Vagina (tissue), 2 donors: ENCODE measurements at regions not wholly inside any gene's neighbourhood (a gene's known extent, or its start where the extent isn't known, plus 50 kb on each side); places are given as distances from the start of the nearest gene placed in this dataset.
A peak's percentile ranks its signal among the peaks of the same experiment; 100 is the strongest.

Experiments
- DNase-seq, 2 donors: peaks; one replicate each; pipeline ENCODE4 v3.0.0-alpha.2; 2017; ENCODE audit errors: extremely low spot score in 2 of 2
- H3K27ac ChIP-seq: fragments of 200-600 bp; sonication (generic); one replicate; pipeline ENCODE4 v1.5.1; 2019
- H3K27me3 ChIP-seq: fragments of 200-600 bp; sonication (generic); one replicate; pipeline ENCODE4 v1.5.1; 2019
- H3K36me3 ChIP-seq, 2 donors: fragments of 200-600 bp; sonication (generic); one replicate each; pipeline ENCODE4 v1.5.1; 2017 to 2019
- H3K4me1 ChIP-seq: fragments of 200-600 bp; sonication (generic); one replicate; pipeline ENCODE4 v1.5.1; 2019
- H3K4me3 ChIP-seq, 2 donors: fragments of 200-600 bp; sonication (generic); 1 replicate in 1 of 2; 2 replicates in 1 of 2; pipeline ENCODE4 v1.5.1; 2016 to 2019
- H3K9me3 ChIP-seq: fragments of 200-600 bp; sonication (generic); one replicate; pipeline ENCODE4 v1.5.1; 2019
- POLR2A ChIP-seq, 2 donors: fragments of 450-650 bp; IDR thresholded peaks; one replicate each; pipeline ENCODE4 v1.6.1; 2017; ENCODE audit warnings: antibody characterized with exemption in 2 of 2, mild to moderate bottlenecking in 2 of 2, moderate library complexity in 2 of 2
- POLR2AphosphoS5 ChIP-seq, 2 donors: sonication (generic); formaldehyde crosslinking; IDR thresholded peaks; one replicate each; pipeline ENCODE4 v1.9.0; 2017; ENCODE audit warnings: antibody characterized with exemption in 2 of 2, mild to moderate bottlenecking in 2 of 2, low read depth in 1 of 2; ENCODE audit not compliant: insufficient read depth in 1 of 2
- intact Hi-C: fragments of 100-400 bp; cut with DNase I; formaldehyde crosslinking; loops from one replicate; pipeline ENCODE4 v1.15.1; 2023
- TF ChIP-seq, protein P1 (sequence below), 3 experiments: fragments of 450-650 bp in 2 of 3; fragments of 200-600 bp in 1 of 3; sonication (generic) in 1 of 3; IDR thresholded peaks; one replicate each; pipeline ENCODE4 v1.5.1; 2017 to 2019; ENCODE audit warnings: antibody characterized with exemption in 3 of 3, mild to moderate bottlenecking in 2 of 3, moderate library complexity in 2 of 3

DNA sequence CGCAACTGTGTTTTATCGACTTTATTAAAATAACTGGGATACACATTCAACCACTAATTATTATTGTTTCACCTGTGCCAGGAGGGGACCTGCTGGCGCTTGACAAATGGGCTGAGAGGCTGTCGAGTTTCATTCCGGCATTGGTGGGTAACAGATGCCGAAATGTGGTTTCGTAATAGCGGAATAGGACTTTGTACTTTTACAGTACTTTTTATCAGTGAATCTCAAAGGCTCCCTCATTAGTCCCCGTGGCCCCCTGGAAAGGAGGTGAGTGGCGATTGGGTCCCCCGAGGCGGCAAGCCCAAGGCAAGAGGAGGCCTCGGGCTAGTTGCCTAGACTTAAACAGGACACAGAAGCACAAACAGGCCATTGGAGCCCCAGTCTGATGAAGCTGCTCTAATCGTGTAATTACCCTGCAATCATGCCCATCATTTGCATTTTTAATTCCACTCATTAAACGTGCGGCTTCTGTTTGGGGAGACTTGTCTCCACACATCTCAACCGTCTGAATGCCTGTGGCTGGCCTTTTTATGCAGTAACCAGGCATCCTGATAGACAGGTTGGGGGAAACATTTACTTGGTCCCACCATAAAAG, 193.2 kb downstream of the INO80D start:
- peaks cover 6% of the 10 kb centered on the region for H3K4me1 ChIP-seq
- H3K27ac ChIP-seq: no peak overlapping the region
- DNase-seq: no peak
- no peak overlapping the region for H3K4me3 ChIP-seq
- H3K36me3 ChIP-seq: no peaks in the 10 kb centered on the region
- H3K9me3 ChIP-seq: no peaks in the 10 kb centered on the region
- H3K27me3 ChIP-seq: no peaks in the 10 kb centered on the region
- TF ChIP-seq POLR2A (IDR thresholded peaks at IDR 0.05): no peak
- TF ChIP-seq, protein P1, sequence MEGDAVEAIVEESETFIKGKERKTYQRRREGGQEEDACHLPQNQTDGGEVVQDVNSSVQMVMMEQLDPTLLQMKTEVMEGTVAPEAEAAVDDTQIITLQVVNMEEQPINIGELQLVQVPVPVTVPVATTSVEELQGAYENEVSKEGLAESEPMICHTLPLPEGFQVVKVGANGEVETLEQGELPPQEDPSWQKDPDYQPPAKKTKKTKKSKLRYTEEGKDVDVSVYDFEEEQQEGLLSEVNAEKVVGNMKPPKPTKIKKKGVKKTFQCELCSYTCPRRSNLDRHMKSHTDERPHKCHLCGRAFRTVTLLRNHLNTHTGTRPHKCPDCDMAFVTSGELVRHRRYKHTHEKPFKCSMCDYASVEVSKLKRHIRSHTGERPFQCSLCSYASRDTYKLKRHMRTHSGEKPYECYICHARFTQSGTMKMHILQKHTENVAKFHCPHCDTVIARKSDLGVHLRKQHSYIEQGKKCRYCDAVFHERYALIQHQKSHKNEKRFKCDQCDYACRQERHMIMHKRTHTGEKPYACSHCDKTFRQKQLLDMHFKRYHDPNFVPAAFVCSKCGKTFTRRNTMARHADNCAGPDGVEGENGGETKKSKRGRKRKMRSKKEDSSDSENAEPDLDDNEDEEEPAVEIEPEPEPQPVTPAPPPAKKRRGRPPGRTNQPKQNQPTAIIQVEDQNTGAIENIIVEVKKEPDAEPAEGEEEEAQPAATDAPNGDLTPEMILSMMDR (IDR thresholded peaks at IDR 0.05): no peak
- TF ChIP-seq POLR2AphosphoS5 (IDR thresholded peaks at IDR 0.05; ENCODE audit: insufficient read depth in 1 of 2, low read depth in 1 of 2): no peak
- intact Hi-C loops: no loop called here

DNA sequence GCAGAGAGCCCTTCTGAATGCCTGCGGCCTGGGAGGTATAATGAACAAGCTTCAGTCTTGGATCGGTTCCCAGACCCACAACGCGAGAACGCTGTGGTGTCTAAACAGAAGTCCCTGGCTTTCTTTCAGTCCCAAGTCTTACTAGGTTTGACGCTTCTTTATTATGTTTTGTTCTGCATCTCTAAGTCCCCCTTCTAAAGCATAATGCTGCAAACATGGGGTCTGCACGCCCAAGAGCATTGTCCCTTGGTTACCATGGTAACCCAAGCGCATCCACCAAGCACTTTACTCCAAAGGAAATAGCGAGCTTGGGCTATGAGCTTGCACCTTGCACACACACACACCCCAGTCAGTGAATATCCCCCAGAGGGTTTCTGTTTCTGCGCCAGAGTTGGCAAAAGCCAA, 193.7 kb downstream of the INO80D start:
- Histone ChIP-seq H3K4me1 (peaks cover 6% of the 10 kb centered on the region), H3K27ac (no peak overlapping the region), H3K36me3 (no peaks in the 10 kb centered on the region), H3K9me3 (no peaks in the 10 kb centered on the region), H3K27me3 (no peaks in the 10 kb centered on the region), H3K4me3 (no peak overlapping the region)
- TF ChIP-seq POLR2A (IDR thresholded peaks at IDR 0.05): no peak
- no peak for TF ChIP-seq POLR2AphosphoS5 (IDR thresholded peaks at IDR 0.05; ENCODE audit: insufficient read depth in 1 of 2, low read depth in 1 of 2)
- TF ChIP-seq, protein P1 (IDR thresholded peaks at IDR 0.05): no peak
- DNase-seq: no peak
- intact Hi-C loops: no loop called here

DNA sequence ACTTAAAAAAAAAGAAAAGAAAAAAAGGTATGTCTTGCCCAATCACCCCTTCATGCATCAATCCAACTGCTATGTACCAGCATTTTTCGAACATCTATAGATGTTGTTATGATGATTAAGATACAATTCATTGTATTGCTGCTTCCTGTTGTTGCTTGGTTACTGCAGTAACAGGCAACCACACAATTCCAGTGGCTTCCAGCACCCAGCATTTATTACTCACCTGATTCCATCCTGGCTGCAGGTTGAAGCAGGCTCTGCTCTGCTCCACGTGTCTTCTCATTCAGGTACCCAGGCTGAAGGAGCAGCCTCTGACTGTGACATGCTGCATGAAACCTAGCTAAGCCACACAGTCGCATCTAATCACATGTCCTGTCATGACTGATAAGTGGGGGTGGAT, 196.9 kb downstream of the INO80D start:
- intact Hi-C loops: no loop called here
- TF ChIP-seq POLR2A (IDR thresholded peaks at IDR 0.05) (no peak), POLR2AphosphoS5 (IDR thresholded peaks at IDR 0.05; ENCODE audit: insufficient read depth in 1 of 2, low read depth in 1 of 2) (no peak)
- TF ChIP-seq, protein P1 (IDR thresholded peaks at IDR 0.05): no peak
- no peaks in the 10 kb centered on the region for H3K9me3 ChIP-seq
- peaks cover 6% of the 10 kb centered on the region for H3K4me1 ChIP-seq
- no peaks in the 10 kb centered on the region for H3K36me3 ChIP-seq
- no peaks in the 10 kb centered on the region for H3K27me3 ChIP-seq
- no peak overlapping the region for H3K27ac ChIP-seq
- DNase-seq: no peak
- no peak overlapping the region for H3K4me3 ChIP-seq

DNA sequence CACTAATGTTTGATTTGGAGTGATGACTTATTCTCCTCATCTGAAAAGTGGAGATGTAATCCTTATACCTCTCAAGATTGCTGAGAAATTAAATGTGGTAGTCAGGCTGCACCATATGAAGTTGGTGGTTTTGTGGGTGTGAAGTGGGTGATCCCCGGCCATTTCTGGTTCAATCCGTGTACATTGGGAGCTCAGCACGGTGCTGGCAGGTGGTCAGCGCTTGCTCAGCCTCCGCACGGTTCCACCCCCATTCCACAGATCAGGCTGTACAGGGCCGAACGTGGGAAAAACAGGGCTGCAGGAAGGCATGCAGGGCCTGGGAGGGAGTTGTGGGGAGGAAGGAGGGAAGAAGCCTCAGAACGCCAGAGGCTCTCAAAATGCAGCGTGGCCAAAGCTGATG, 198.3 kb downstream of the INO80D start:
- no peak overlapping the region for H3K4me3 ChIP-seq
- TF ChIP-seq, protein P1 (IDR thresholded peaks at IDR 0.05): no peak
- TF ChIP-seq POLR2AphosphoS5 (IDR thresholded peaks at IDR 0.05; ENCODE audit: insufficient read depth in 1 of 2, low read depth in 1 of 2): no peak
- TF ChIP-seq POLR2A (IDR thresholded peaks at IDR 0.05): no peak
- no peak for DNase-seq
- intact Hi-C loops: no loop called here
- H3K9me3 ChIP-seq: no peaks in the 10 kb centered on the region
- H3K27ac ChIP-seq: no peak overlapping the region
- peaks cover 4% of the 10 kb centered on the region for H3K4me1 ChIP-seq
- H3K36me3 ChIP-seq: no peaks in the 10 kb centered on the region
- no peaks in the 10 kb centered on the region for H3K27me3 ChIP-seq

DNA sequence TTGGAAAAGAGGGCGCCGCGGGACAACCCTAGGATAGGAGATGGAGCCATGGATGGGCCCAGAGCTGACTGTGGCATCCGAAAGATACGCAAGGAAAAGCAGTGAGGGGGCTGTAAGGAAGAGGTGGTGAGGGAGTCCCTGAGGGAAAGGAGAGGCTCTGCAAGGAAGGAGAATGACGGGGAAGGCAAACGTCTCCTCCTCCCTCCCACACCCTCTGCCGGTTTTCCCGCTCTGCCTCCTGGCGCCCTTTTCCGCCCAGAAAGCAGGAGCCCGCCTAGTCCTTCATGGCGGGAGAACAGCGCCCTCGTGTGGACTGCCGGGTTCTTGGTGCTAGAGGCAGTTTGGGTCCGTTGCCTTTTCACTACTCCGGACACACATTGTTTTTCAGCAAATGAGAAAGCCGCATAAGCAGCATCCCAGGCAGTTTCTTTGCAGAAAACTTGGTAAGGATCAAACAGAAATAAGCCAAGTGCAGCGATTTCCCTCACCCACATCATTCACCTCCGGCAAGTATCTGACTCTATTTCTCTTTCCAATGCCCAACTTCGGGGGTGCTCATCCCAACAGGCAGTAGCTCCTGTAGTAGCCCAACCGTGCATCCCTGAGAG, 200.4 kb downstream of the INO80D start:
- Histone ChIP-seq H3K9me3 (no peaks in the 10 kb centered on the region), H3K36me3 (no peaks in the 10 kb centered on the region), H3K27me3 (no peaks in the 10 kb centered on the region), H3K27ac (no peak overlapping the region), H3K4me3 (no peak overlapping the region), H3K4me1 (no peaks in the 10 kb centered on the region)
- DNase-seq: no peak
- TF ChIP-seq POLR2A (IDR thresholded peaks at IDR 0.05) (no peak), POLR2AphosphoS5 (IDR thresholded peaks at IDR 0.05; ENCODE audit: insufficient read depth in 1 of 2, low read depth in 1 of 2) (peak in 1 of 2 donors; percentile 46)
- TF ChIP-seq, protein P1 (IDR thresholded peaks at IDR 0.05): peak; percentile 82 to 86 (median 85)
- intact Hi-C loops: no loop called here
